Karpas-422 (cell line): ENCODE measurements at regions not wholly inside any gene's neighbourhood (a gene's known extent, or its start where the extent isn't known, plus 50 kb on each side); places are given as distances from the start of the nearest gene placed in this dataset.

Experiments used
- DNase-seq: peaks from one replicate; pipeline ENCODE4 v3.0.0-alpha.2; 2015
- H2AFZ ChIP-seq: fragments of 200-600 bp; sonication (generic); 2 replicates; pipeline ENCODE4 v1.6.1; 2014; ENCODE audit warnings: antibody characterized with exemption, low read length, mixed read lengths
- H3K27ac ChIP-seq: fragments of 200-600 bp; sonication (generic); 2 replicates; pipeline ENCODE4 v1.5.1; 2014; ENCODE audit warnings: mild to moderate bottlenecking, low read length, moderate library complexity
- H3K27me3 ChIP-seq: fragments of 200-600 bp; sonication (generic); 2 replicates; pipeline ENCODE4 v1.6.1; 2014; ENCODE audit warnings: low read length, mixed read lengths
- H3K36me3 ChIP-seq: fragments of 200-600 bp; sonication (generic); 2 replicates; pipeline ENCODE4 v1.6.1; 2014; ENCODE audit warnings: low read length, mixed read lengths; ENCODE audit not compliant: insufficient read depth
- H3K4me1 ChIP-seq: fragments of 200-600 bp; sonication (generic); 2 replicates; pipeline ENCODE4 v1.6.1; 2014; ENCODE audit warnings: mild to moderate bottlenecking, low read length, mixed read lengths
- H3K4me2 ChIP-seq: fragments of 200-600 bp; sonication (generic); 2 replicates; pipeline ENCODE4 v1.6.1; 2014; ENCODE audit warnings: low read length, low read depth, mild to moderate bottlenecking; ENCODE audit not compliant: poor library complexity, severe bottlenecking
- H3K4me3 ChIP-seq: fragments of 200-600 bp; sonication (generic); 2 replicates; pipeline ENCODE4 v1.5.1; 2014; ENCODE audit warnings: mild to moderate bottlenecking, antibody characterized with exemption, low read length, mixed read lengths
- H3K79me2 ChIP-seq: fragments of 200-600 bp; sonication (generic); 2 replicates; pipeline ENCODE4 v1.6.1; 2014; ENCODE audit warnings: mild to moderate bottlenecking, low read length, mixed read lengths
- H3K9ac ChIP-seq: fragments of 200-600 bp; sonication (generic); 2 replicates; pipeline ENCODE4 v1.6.0; 2014; ENCODE audit warnings: low read length
- H3K9me2 ChIP-seq: fragments of 200-600 bp; sonication (generic), shearing (Covaris generic); replicated peaks from 2 replicates; pipeline ENCODE4 v1.6.0; 2014; ENCODE audit warnings: mild to moderate bottlenecking, low read length, moderate library complexity; ENCODE audit not compliant: insufficient read depth
- H3K9me3 ChIP-seq: fragments of 300-700, 200-600 bp; sonication (generic); 2 replicates; pipeline ENCODE4 v1.6.1; 2014; ENCODE audit warnings: low read length, mixed read lengths
- H4K20me1 ChIP-seq: fragments of 200-600 bp; sonication (generic); 2 replicates; pipeline ENCODE4 v1.6.1; 2014; ENCODE audit warnings: mild to moderate bottlenecking, antibody characterized with exemption, low read length, low read depth; ENCODE audit not compliant: insufficient read depth

DNA sequence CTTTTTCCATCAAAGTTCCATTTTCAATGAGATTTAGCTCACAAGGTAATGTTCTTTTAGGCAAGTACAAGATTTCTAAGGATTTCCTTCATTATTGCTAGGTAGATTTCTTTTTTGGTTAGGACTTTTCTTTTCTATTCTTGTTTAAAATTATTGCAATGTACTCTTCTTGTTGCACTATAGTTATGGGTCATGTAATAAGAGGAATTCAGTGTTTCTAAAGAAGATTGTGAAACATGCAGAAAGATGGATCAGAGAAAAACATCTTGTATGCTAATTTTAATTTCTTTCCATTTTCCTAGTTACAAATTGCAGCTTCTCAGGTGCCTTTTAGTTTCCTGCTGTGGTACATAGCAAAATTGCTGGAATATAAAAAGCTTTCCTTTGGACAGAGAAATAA is 56.1 kb downstream of the BTG1 start:
- Histone ChIP-seq H3K36me3 (no peaks in the 10 kb centered on the region), H3K27me3 (no peaks in the 10 kb centered on the region)

GRCh38 chr12:92088805-92089204 is 56.8 kb downstream of the BTG1 start:
- Histone ChIP-seq H3K27me3 (no peaks in the 10 kb centered on the region), H3K36me3 (no peaks in the 10 kb centered on the region), H2AFZ (no peak overlapping the region), H3K79me2 (no peaks in the 10 kb centered on the region), H3K9me3 (no peaks in the 10 kb centered on the region), H3K4me2 (no peak overlapping the region), H3K9me2 (no peaks in the 10 kb centered on the region), H3K27ac (no peak overlapping the region), H4K20me1 (0 out of 2 replicates have a peak, but pooled peaks cover 4% of the 10 kb centered on the region), H3K4me1 (no peaks in the 10 kb centered on the region), H3K9ac (no peak overlapping the region), H3K4me3 (no peak overlapping the region)
- DNase-seq = no peak

More for the DNA sequence above, 56.1 kb downstream of the BTG1 start:
- Histone ChIP-seq H3K4me2 (no peak overlapping the region), H2AFZ (no peak overlapping the region), H3K4me1 (no peaks in the 10 kb centered on the region), H3K27ac (no peak overlapping the region), H3K9ac (no peak overlapping the region), H3K79me2 (no peaks in the 10 kb centered on the region), H3K9me3 (no peaks in the 10 kb centered on the region), H4K20me1 (0 out of 2 replicates have a peak, but pooled peaks cover 4% of the 10 kb centered on the region), H3K4me3 (no peak overlapping the region), H3K9me2 (no peaks in the 10 kb centered on the region)
- no peak for DNase-seq

DNA sequence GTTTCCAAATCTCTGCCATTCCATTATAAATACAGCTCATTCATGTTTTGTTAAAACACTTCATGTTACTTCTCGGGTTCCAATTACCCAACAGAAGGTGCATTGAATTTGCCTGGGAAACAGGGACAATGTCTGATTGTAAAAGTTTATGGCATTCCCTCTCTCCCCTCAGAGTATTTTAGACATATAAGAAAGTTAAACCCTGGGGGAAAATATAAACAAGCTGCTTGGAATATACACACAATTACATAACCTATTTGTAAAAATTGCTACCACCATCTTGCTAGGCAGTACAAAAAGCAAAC is 60.0 kb downstream of the BTG1 start:
- Histone ChIP-seq H3K79me2 (no peaks in the 10 kb centered on the region), H3K27ac (no peak overlapping the region), H3K4me3 (no peak overlapping the region), H3K27me3 (no peaks in the 10 kb centered on the region), H3K9me3 (no peaks in the 10 kb centered on the region), H2AFZ (no peak overlapping the region), H3K4me1 (no peaks in the 10 kb centered on the region), H3K9ac (no peak overlapping the region), H4K20me1 (0 out of 2 replicates have a peak, but pooled peaks cover 4% of the 10 kb centered on the region), H3K9me2 (no peaks in the 10 kb centered on the region), H3K36me3 (no peaks in the 10 kb centered on the region), H3K4me2 (no peak overlapping the region)
- no peak for DNase-seq

- no peak overlapping the region for H2AFZ ChIP-seq
- H3K27me3 ChIP-seq = no peaks in the 10 kb centered on the region
- H3K4me3 ChIP-seq = no peak overlapping the region
- H3K27ac ChIP-seq = no peak overlapping the region
- no peak for DNase-seq
- no peak overlapping the region for H3K4me2 ChIP-seq
- H3K9me3 ChIP-seq = no peaks in the 10 kb centered on the region
- H3K4me1 ChIP-seq = no peaks in the 10 kb centered on the region
- no peaks in the 10 kb centered on the region for H3K9me2 ChIP-seq
- no peaks in the 10 kb centered on the region for H3K79me2 ChIP-seq
- 0 out of 2 replicates have a peak, but pooled peaks cover 4% of the 10 kb centered on the region for H4K20me1 ChIP-seq
- H3K9ac ChIP-seq = no peak overlapping the region
- H3K36me3 ChIP-seq = no peaks in the 10 kb centered on the region
Observed at GRCh38 chr12:92085040-92085735, 60.5 kb downstream of the BTG1 start.

DNA sequence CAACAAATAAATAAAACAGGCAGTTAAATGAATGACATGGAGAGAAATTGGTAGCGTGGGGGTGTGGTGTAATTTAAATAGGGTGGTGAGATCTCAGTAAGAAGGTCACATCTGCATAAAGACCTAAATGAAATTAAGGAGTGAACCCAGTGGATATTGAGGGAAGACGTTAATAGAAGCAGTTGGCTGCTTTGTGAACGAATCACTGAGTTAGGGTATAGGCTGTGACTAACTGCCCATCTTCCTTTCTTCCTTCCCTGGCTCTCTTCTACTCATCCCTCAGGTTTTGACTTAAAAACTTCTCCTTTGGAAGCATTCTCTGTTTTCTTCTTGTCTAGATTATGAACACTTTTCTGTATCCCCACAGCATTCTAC is 64.7 kb downstream of the BTG1 start:
- no peak overlapping the region for H3K4me2 ChIP-seq
- DNase-seq = no peak

DNA sequence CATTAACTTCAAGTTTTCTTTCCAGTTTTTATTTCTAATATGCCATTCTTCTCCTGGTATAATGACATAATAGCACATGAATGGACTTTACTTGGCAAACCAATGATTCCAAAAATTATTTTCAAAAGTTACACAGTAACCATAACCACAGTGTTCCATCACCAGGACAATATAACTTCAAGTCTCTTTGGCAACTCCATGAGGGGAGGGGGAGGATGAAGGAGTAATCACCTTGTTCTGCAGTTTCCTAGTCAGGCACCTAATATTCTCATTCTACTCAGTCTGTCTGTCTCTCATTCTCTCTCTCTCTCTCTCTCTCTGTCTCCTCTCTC is 66.6 kb downstream of the BTG1 start:
- no peak overlapping the region for H3K4me3 ChIP-seq
- no peak overlapping the region for H3K27ac ChIP-seq
- H3K9ac ChIP-seq = no peak overlapping the region
- H3K9me3 ChIP-seq = no peaks in the 10 kb centered on the region
- no peaks in the 10 kb centered on the region for H3K27me3 ChIP-seq
- no peak overlapping the region for H2AFZ ChIP-seq
- H3K9me2 ChIP-seq = no peaks in the 10 kb centered on the region
- peaks cover 15% of the 10 kb centered on the region for H3K4me1 ChIP-seq
- H3K36me3 ChIP-seq = no peaks in the 10 kb centered on the region
- H3K79me2 ChIP-seq = no peaks in the 10 kb centered on the region
- H4K20me1 ChIP-seq = no peaks in the 10 kb centered on the region
- no peak for DNase-seq
- H3K4me2 ChIP-seq = no peak overlapping the region

More for the DNA sequence above, 64.7 kb downstream of the BTG1 start:
- peaks cover 7% of the 10 kb centered on the region for H3K4me1 ChIP-seq
- no peaks in the 10 kb centered on the region for H4K20me1 ChIP-seq
- H3K27ac ChIP-seq = no peak overlapping the region
- no peak overlapping the region for H2AFZ ChIP-seq
- H3K9me2 ChIP-seq = no peaks in the 10 kb centered on the region
- H3K36me3 ChIP-seq = no peaks in the 10 kb centered on the region
- no peaks in the 10 kb centered on the region for H3K79me2 ChIP-seq
- H3K9me3 ChIP-seq = no peaks in the 10 kb centered on the region
- H3K9ac ChIP-seq = no peak overlapping the region
- no peaks in the 10 kb centered on the region for H3K27me3 ChIP-seq
- H3K4me3 ChIP-seq = no peak overlapping the region

- DNase-seq = no peak
- H3K9me3 ChIP-seq = no peaks in the 10 kb centered on the region
- H2AFZ ChIP-seq = no peak overlapping the region
- H3K27ac ChIP-seq = no peak overlapping the region
- H4K20me1 ChIP-seq = no peaks in the 10 kb centered on the region
- H3K4me3 ChIP-seq = no peak overlapping the region
- H3K4me2 ChIP-seq = no peak overlapping the region
- H3K79me2 ChIP-seq = no peaks in the 10 kb centered on the region
- no peaks in the 10 kb centered on the region for H3K27me3 ChIP-seq
- H3K9ac ChIP-seq = no peak overlapping the region
- H3K4me1 ChIP-seq = peaks cover 15% of the 10 kb centered on the region
- no peaks in the 10 kb centered on the region for H3K36me3 ChIP-seq
- no peaks in the 10 kb centered on the region for H3K9me2 ChIP-seq
Observed at GRCh38 chr12:92078167-92079053, 67.2 kb downstream of the BTG1 start.

DNA sequence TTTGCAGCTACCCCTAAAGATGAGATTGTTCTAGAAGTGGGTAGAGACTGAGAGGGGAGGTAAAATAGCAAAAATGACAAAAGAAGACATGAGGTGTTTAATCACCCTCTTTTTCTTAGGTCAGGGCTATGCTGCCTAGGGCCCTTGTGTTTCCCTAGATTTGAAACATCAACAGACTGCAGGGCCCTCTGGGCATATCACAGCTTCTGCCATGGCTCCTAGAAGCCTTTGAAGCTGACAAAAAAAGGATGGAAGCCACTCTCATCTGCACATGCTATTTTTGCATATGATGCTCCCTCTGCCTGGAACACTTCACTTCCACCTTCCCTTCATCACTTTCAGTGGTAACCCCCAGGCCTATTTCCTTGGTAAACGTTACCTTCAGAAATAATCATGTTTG is 68.1 kb downstream of the BTG1 start:
- H3K4me1 ChIP-seq = peaks cover 15% of the 10 kb centered on the region
- no peaks in the 10 kb centered on the region for H3K9me3 ChIP-seq

More for the DNA sequence above, 68.1 kb downstream of the BTG1 start:
- no peak overlapping the region for H3K4me3 ChIP-seq
- H3K36me3 ChIP-seq = no peaks in the 10 kb centered on the region
- no peak overlapping the region for H2AFZ ChIP-seq
- H3K9ac ChIP-seq = no peak overlapping the region
- H4K20me1 ChIP-seq = no peaks in the 10 kb centered on the region
- DNase-seq = no peak
- no peaks in the 10 kb centered on the region for H3K9me2 ChIP-seq
- H3K27me3 ChIP-seq = no peaks in the 10 kb centered on the region
- H3K4me2 ChIP-seq = no peak overlapping the region
- no peak overlapping the region for H3K27ac ChIP-seq
- H3K79me2 ChIP-seq = no peaks in the 10 kb centered on the region
